Activated CD4-positive, alpha-beta memory T cell treated with anti-CD3 and anti-CD28 coated beads, Interleukin-2, amount 10 ng/mL, durations not matched to agents 7 days and 5 days (primary cell): ENCODE measurements at regions not wholly inside any gene's neighbourhood (a gene's known extent, or its start where the extent isn't known, plus 50 kb on each side); places are given as distances from the start of the nearest gene placed in this dataset.

Source experiments
- CTCF ChIA-PET: fragments of 350-600 bp; sonication (Branson Sonifier 250); formaldehyde crosslinking; loops from one replicate; lab custom pipeline; 2021; ENCODE audit warnings: antibody characterized with exemption, inconsistent platforms; lab: Charles Lee
- POLR2A ChIA-PET: fragments of 350-600 bp; sonication (Branson Sonifier 250); formaldehyde crosslinking; loops from one replicate; lab custom pipeline; 2021; ENCODE audit warnings: antibody characterized with exemption; lab: Charles Lee
- DNase-seq: peaks from one replicate; pipeline ENCODE4 v3.0.0-alpha.2; 2020
- H3K27ac Mint-ChIP-seq: one replicate; pipeline ENCODE4 v1.8.0; 2021; ENCODE audit warnings: mild to moderate bottlenecking, mixed read lengths
- H3K27me3 Mint-ChIP-seq: one replicate; pipeline ENCODE4 v1.8.0; 2021; ENCODE audit warnings: mixed read lengths
- H3K36me3 Mint-ChIP-seq: one replicate; pipeline ENCODE4 v1.8.0; 2021; ENCODE audit warnings: low read depth, mixed read lengths
- H3K4me1 Mint-ChIP-seq: one replicate; pipeline ENCODE4 v1.8.0; 2021; ENCODE audit warnings: mixed read lengths
- H3K4me3 Mint-ChIP-seq: one replicate; pipeline ENCODE4 v1.8.0; 2021; ENCODE audit warnings: mild to moderate bottlenecking, mixed read lengths
- H3K9me3 Mint-ChIP-seq: one replicate; pipeline ENCODE4 v1.8.0; 2021; ENCODE audit warnings: mixed read lengths

GRCh38 chr17:63178530-63178929, 212.5 kb downstream of the TANC2 start:
- Mint-ChIP-seq H3K27me3 (no peaks in the 10 kb centered on the region), H3K27ac (no peak overlapping the region), H3K4me1 (no peaks in the 10 kb centered on the region), H3K36me3 (no peaks in the 10 kb centered on the region), H3K9me3 (no peaks in the 10 kb centered on the region), H3K4me3 (no peak overlapping the region)
- POLR2A ChIA-PET, result no interaction called here
- CTCF ChIA-PET, result no interaction called here
- DNase-seq, result no peak

GRCh38 chr17:63181856-63182255, 215.8 kb downstream of the TANC2 start:
- ChIA-PET POLR2A (no interaction called here), CTCF (no interaction called here)
- Mint-ChIP-seq H3K36me3 (no peaks in the 10 kb centered on the region), H3K27ac (no peak overlapping the region), H3K27me3 (no peaks in the 10 kb centered on the region), H3K4me3 (no peak overlapping the region), H3K4me1 (no peaks in the 10 kb centered on the region), H3K9me3 (no peaks in the 10 kb centered on the region)
- no peak for DNase-seq

GRCh38 chr17:63185420-63185819, 219.4 kb downstream of the TANC2 start:
- Mint-ChIP-seq H3K9me3 (no peaks in the 10 kb centered on the region), H3K36me3 (no peaks in the 10 kb centered on the region), H3K4me1 (no peaks in the 10 kb centered on the region), H3K27ac (no peak overlapping the region), H3K4me3 (no peak overlapping the region), H3K27me3 (no peaks in the 10 kb centered on the region)
- CTCF ChIA-PET, result no interaction called here
- DNase-seq, result no peak
- POLR2A ChIA-PET, result no interaction called here

- Mint-ChIP-seq H3K4me3 (no peak overlapping the region), H3K9me3 (no peaks in the 10 kb centered on the region), H3K27me3 (no peaks in the 10 kb centered on the region), H3K27ac (no peak overlapping the region), H3K36me3 (no peaks in the 10 kb centered on the region), H3K4me1 (no peaks in the 10 kb centered on the region)
- ChIA-PET POLR2A (no interaction called here), CTCF (no interaction called here)
- no peak for DNase-seq
Measured at GRCh38 chr17:63189082-63189481, 223.0 kb downstream of the TANC2 start.

DNA sequence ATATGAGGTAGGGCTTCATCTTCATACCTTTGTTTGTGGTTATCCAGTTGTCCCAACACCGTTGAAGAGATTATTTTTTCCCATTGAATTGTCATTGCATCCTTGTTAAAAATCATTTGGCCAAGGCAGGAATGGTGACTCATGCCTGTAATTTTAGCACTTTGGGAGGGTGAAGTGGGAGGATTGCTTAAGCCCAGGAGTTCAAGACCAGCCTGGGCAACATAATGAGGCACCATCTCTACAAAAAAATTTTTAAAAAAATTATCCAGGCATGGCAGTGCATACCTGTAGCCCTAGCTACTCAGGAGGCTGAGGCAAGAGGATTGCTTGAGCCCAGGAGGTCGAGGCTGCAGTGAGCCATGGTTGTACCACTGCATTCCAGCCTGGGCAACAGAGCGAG, 223.9 kb downstream of the TANC2 start:
- Mint-ChIP-seq H3K27ac (no peak overlapping the region), H3K9me3 (no peaks in the 10 kb centered on the region), H3K27me3 (no peaks in the 10 kb centered on the region), H3K4me1 (no peaks in the 10 kb centered on the region), H3K36me3 (no peaks in the 10 kb centered on the region), H3K4me3 (no peak overlapping the region)
- DNase-seq, result no peak
- POLR2A ChIA-PET, result no interaction called here
- CTCF ChIA-PET, result no interaction called here

GRCh38 chr17:63190821-63191370, 224.9 kb downstream of the TANC2 start:
- POLR2A ChIA-PET, result no interaction called here
- Mint-ChIP-seq H3K36me3 (no peaks in the 10 kb centered on the region), H3K4me3 (no peak overlapping the region), H3K27ac (no peak overlapping the region), H3K9me3 (no peaks in the 10 kb centered on the region), H3K27me3 (no peaks in the 10 kb centered on the region), H3K4me1 (no peaks in the 10 kb centered on the region)
- no peak for DNase-seq
- CTCF ChIA-PET, result no interaction called here

DNA sequence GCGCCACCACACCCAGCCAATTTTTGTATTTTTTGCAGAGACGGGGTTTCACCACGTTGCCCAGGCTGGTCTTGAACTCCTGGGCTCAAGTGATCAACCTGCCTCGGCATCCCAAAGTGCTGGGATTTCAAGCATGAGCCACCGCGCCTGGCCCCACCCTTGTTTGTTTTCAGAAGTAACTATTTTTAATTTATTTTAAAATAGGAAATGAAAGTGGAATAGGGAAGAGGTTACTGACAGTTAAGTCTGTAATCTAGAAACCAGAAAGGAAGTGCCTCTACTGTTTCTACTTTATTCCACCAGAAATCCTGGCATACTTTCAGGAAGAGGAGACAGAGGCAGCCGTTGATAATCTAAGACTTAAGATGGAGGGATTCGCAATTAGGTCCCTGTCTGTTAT, 225.6 kb downstream of the TANC2 start:
- Mint-ChIP-seq H3K4me3 (no peak overlapping the region), H3K27ac (no peak overlapping the region), H3K4me1 (peaks cover 3% of the 10 kb centered on the region), H3K27me3 (no peaks in the 10 kb centered on the region), H3K36me3 (no peaks in the 10 kb centered on the region), H3K9me3 (no peaks in the 10 kb centered on the region)
- CTCF ChIA-PET, result no interaction called here
- DNase-seq, result no peak
- POLR2A ChIA-PET, result no interaction called here

DNA sequence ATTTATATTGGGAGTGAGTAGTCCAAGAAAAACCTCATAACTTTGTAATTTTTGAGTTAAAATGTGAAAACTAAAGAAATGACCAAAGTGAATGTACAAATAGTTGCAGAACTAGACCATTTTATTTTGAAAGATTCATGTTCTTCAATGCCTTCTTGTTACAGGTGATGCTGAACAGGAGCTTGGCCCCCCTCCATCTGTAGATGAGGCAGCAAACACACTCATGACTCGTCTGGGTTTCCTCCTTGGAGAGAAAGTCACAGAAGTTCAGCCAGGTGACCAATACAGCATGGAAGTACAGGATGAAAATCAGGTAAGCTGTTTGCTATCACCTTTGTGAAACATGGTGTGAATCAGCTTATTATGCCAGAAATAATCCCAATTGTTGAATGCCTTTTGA, 227.8 kb downstream of the TANC2 start:
- no peak overlapping the region for H3K4me3 Mint-ChIP-seq
- POLR2A ChIA-PET, result no interaction called here
- no peaks in the 10 kb centered on the region for H3K36me3 Mint-ChIP-seq
- H3K27me3 Mint-ChIP-seq, result no peaks in the 10 kb centered on the region
- no peaks in the 10 kb centered on the region for H3K9me3 Mint-ChIP-seq
- peaks cover 6% of the 10 kb centered on the region for H3K4me1 Mint-ChIP-seq
- no peak for DNase-seq
- H3K27ac Mint-ChIP-seq, result no peak overlapping the region
- CTCF ChIA-PET, result no interaction called here

DNA sequence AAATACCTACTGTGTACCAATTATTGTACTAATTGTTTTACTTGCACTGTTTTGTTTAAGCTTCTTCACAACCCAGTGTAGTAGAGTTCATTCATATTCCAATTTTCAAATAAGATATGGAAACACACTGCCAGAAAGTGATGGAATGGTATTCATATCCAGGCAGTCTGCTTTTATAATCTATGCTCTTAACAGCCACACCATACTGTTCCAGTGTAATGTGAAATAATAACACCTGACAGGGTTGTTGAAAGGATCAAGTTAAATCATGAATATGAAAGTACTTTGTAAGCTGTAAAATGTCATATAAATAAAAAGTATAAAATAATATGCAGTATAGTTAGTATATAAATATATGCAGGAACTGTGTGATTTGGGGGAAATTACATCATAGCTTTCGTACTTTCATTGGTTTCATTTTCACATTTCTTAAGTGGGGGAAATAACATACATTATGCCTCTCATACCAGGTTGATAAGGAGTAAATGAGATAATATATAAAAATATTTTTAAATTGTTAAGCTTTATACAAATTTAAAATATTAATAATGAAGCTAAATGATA, 230.8 kb downstream of the TANC2 start:
- Mint-ChIP-seq H3K27me3 (no peaks in the 10 kb centered on the region), H3K36me3 (no peaks in the 10 kb centered on the region), H3K9me3 (no peaks in the 10 kb centered on the region), H3K4me3 (peak overlapping the region; percentile 9), H3K4me1 (peaks cover 6% of the 10 kb centered on the region), H3K27ac (no peak overlapping the region)
- ChIA-PET POLR2A (no interaction called here), CTCF (interaction anchor here (0.6 kb wide), 2 partner anchors 20 to 422 kb away, joined by 3 to 4 read pairs; no protein-coding TSS in a partner anchor)
- no peak for DNase-seq

- no peak for DNase-seq
- Mint-ChIP-seq H3K9me3 (peaks cover 4% of the 10 kb centered on the region), H3K4me1 (no peaks in the 10 kb centered on the region), H3K4me3 (no peak overlapping the region), H3K36me3 (no peaks in the 10 kb centered on the region), H3K27ac (no peak overlapping the region), H3K27me3 (no peaks in the 10 kb centered on the region)
- POLR2A ChIA-PET, result no interaction called here
- CTCF ChIA-PET, result interaction anchor here (0.6 kb wide), 2 partner anchors 358 to 434 kb away, joined by 3 read pairs; no protein-coding TSS in a partner anchor
Measured at GRCh38 chr17:63203652-63204051, 237.6 kb downstream of the TANC2 start.

- H3K4me1 Mint-ChIP-seq, result no peaks in the 10 kb centered on the region
- H3K27me3 Mint-ChIP-seq, result no peaks in the 10 kb centered on the region
- no peaks in the 10 kb centered on the region for H3K9me3 Mint-ChIP-seq
- DNase-seq, result no peak
- CTCF ChIA-PET, result no interaction called here
- no peak overlapping the region for H3K4me3 Mint-ChIP-seq
- no peak overlapping the region for H3K27ac Mint-ChIP-seq
- POLR2A ChIA-PET, result no interaction called here
- H3K36me3 Mint-ChIP-seq, result no peaks in the 10 kb centered on the region
Measured at GRCh38 chr17:63221939-63222338, 224.2 kb downstream of the CYB561 start.

DNA sequence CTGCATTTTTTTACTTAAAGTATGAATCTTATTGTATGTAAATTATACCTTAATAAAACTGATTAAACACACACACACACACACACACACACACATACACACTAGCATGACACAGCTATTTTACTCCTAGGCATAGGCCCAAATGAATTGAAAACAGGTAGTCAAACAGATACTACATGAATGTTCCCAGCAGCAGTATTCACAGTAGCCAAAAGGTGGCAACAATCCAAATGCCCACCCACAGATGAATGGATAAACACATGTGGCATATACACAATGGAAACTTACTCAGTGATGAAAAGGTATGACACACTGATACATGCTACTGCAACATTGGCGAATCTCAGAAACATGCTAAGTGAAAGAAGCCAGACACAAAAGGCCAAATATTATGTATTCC, 223.5 kb downstream of the CYB561 start:
- Mint-ChIP-seq H3K27ac (no peak overlapping the region), H3K36me3 (no peaks in the 10 kb centered on the region), H3K4me3 (no peak overlapping the region), H3K4me1 (no peaks in the 10 kb centered on the region), H3K9me3 (peaks cover 2% of the 10 kb centered on the region), H3K27me3 (no peaks in the 10 kb centered on the region)
- ChIA-PET POLR2A (no interaction called here), CTCF (no interaction called here)
- DNase-seq, result no peak

- no peak for DNase-seq
- ChIA-PET POLR2A (no interaction called here), CTCF (no interaction called here)
- H3K4me1 Mint-ChIP-seq, result no peaks in the 10 kb centered on the region
- no peak overlapping the region for H3K4me3 Mint-ChIP-seq
- no peak overlapping the region for H3K27ac Mint-ChIP-seq
- no peaks in the 10 kb centered on the region for H3K36me3 Mint-ChIP-seq
- H3K9me3 Mint-ChIP-seq, result peaks cover 2% of the 10 kb centered on the region
- no peaks in the 10 kb centered on the region for H3K27me3 Mint-ChIP-seq
Measured at GRCh38 chr17:63223212-63223911, 222.7 kb downstream of the CYB561 start.

DNA sequence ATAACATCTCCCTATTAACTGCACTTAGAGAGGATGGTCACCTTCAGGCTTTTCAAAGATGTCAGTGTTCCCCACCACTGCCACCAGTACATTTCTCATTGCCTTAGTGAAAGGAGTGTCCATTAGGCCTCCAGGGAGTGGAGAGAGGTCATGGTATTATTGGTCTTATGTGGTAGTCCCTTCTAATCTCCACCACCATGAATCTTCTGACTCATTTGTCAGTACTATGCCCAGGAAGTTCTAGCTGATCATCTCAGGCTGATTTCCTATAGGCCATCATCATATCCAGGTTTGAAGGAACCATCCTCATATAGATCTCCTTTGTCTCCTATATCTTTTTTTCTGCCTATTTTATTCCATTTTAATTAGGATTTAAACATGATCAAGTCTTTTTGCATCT, 221.5 kb downstream of the CYB561 start:
- H3K27me3 Mint-ChIP-seq, result no peaks in the 10 kb centered on the region
- ChIA-PET CTCF (no interaction called here), POLR2A (no interaction called here)
- no peaks in the 10 kb centered on the region for H3K4me1 Mint-ChIP-seq
- no peak overlapping the region for H3K27ac Mint-ChIP-seq
- H3K4me3 Mint-ChIP-seq, result no peak overlapping the region
- no peaks in the 10 kb centered on the region for H3K36me3 Mint-ChIP-seq
- DNase-seq, result no peak
- peaks cover 2% of the 10 kb centered on the region for H3K9me3 Mint-ChIP-seq
